GM12878 (cell line): ENCODE measurements at regions not wholly inside any gene's neighbourhood (a gene's known extent, or its start where the extent isn't known, plus 50 kb on each side); places are given as distances from the start of the nearest gene placed in this dataset.

ENCODE experiments used
- CHD2 ChIP-seq: IDR thresholded peaks from 2 replicates; pipeline ENCODE4 v1.6.1; 2011; ENCODE audit warnings: low read depth, low read length, improper control_type of control experiment, borderline replicate concordance
- CTCF ChIP-seq, 3 experiments: IDR thresholded peaks in 2 of 3; conservative IDR thresholded peaks in 1 of 3; 2 replicates each; pipeline ENCODE4 v1.5.1; 2011; ENCODE audit warnings: low read depth in 3 of 3, low read length in 3 of 3, mild to moderate bottlenecking in 3 of 3, control low read depth in 2 of 3, moderate library complexity in 2 of 3, inconsistent platforms in 1 of 3, mixed read lengths in 1 of 3; ENCODE audit not compliant: control insufficient read depth in 2 of 3, insufficient read depth in 1 of 3; ENCODE audit errors: extremely low read depth in 1 of 3
- EZH2 ChIP-seq: IDR thresholded peaks from 2 replicates; pipeline ENCODE4 v1.6.1; 2012; ENCODE audit warnings: low read depth, mild to moderate bottlenecking, control low read depth, inconsistent platforms, low read length, borderline replicate concordance; ENCODE audit not compliant: control insufficient read depth
- MLLT1 ChIP-seq: fragments of 450-650 bp; IDR thresholded peaks from 2 replicates; pipeline ENCODE4 v1.6.1; 2016; ENCODE audit warnings: mild to moderate bottlenecking
- NR2C2 ChIP-seq: IDR thresholded peaks from 2 replicates; pipeline ENCODE4 v1.6.1; 2011; ENCODE audit warnings: borderline replicate concordance, low read depth; ENCODE audit not compliant: control insufficient read depth, insufficient read length
- POLR2A ChIP-seq: IDR thresholded peaks from 2 replicates; pipeline ENCODE4 v1.6.1; 2011; ENCODE audit warnings: low read depth, mild to moderate bottlenecking, low read length
- YY1 ChIP-seq: IDR thresholded peaks from 2 replicates; pipeline ENCODE4 v1.6.1; 2011; ENCODE audit warnings: low read depth, mild to moderate bottlenecking, low read length
- ZNF207 ChIP-seq: fragments of 450-650 bp; IDR thresholded peaks from 2 replicates; pipeline ENCODE4 v1.6.1; 2014; ENCODE audit warnings: antibody characterized with exemption, mild to moderate bottlenecking, borderline replicate concordance
- ZNF274 ChIP-seq: IDR thresholded peaks from one replicate; pipeline ENCODE4 v1.8.0; 2011; ENCODE audit not compliant: insufficient read length, insufficient read depth

GRCh38 chr13:112169941-112170822 lies 103.2 kb downstream of the SOX1 start:
- no peak for TF ChIP-seq NR2C2
- TF ChIP-seq ZNF274 = no peak
- TF ChIP-seq MLLT1 = no peak
- no peak for TF ChIP-seq EZH2
- no peak for TF ChIP-seq ZNF207
- no peak for TF ChIP-seq CTCF (IDR thresholded peaks at IDR 0.05 in 2 of 3, conservative IDR thresholded peaks at IDR 0.05 in 1 of 3; ENCODE audit: control insufficient read depth in 2 of 3, extremely low read depth in 1 of 3, insufficient read depth in 1 of 3, low read depth in 3 of 3, low read length in 3 of 3)
- TF ChIP-seq CHD2 = no peak
- TF ChIP-seq YY1 = no peak
- no peak for TF ChIP-seq POLR2A
